Body of pancreas (tissue), 4 donors: ENCODE measurements at regions not wholly inside any gene's neighbourhood (a gene's known extent, or its start where the extent isn't known, plus 50 kb on each side); places are given as distances from the start of the nearest gene placed in this dataset.

ENCODE experiments used
- CTCF ChIP-seq, 7 experiments: fragments of 450-650 bp in 4 of 7; fragments of 200-600 bp in 3 of 7; sonication (generic) in 3 of 7; IDR thresholded peaks; one replicate each; pipeline ENCODE4 v1.5.1; 2016 to 2019; ENCODE audit warnings: antibody characterized with exemption in 7 of 7
- POLR2A ChIP-seq, 3 donors: fragments of 450-650 bp; IDR thresholded peaks; one replicate each; pipeline ENCODE4 v1.6.1; 2016; ENCODE audit warnings: antibody characterized with exemption in 3 of 3, mild to moderate bottlenecking in 2 of 3

GRCh38 chr4:188915175-188915574 lies 775.9 kb downstream of the TRIML1 start:
- TF ChIP-seq CTCF (IDR thresholded peaks at IDR 0.05) (no peak), POLR2A (IDR thresholded peaks at IDR 0.05) (no peak)
